Activated CD4-positive, alpha-beta T cell treated with anti-CD3 and anti-CD28 coated beads for 36 hours (primary cell): ENCODE measurements at regions not wholly inside any gene's neighbourhood (a gene's known extent, or its start where the extent isn't known, plus 50 kb on each side); places are given as distances from the start of the nearest gene placed in this dataset.

Experiments used
- ATAC-seq: fragments of 200-7000 bp; cut with Tn5 transposase; one replicate; pipeline ENCODE4 v1.10.0; 2021; ENCODE audit warnings: mild to moderate bottlenecking, moderate library complexity
- CTCF ChIA-PET: fragments of 350-600 bp; sonication (Branson Sonifier 250); formaldehyde crosslinking; loops from one replicate; lab custom pipeline; 2021; ENCODE audit warnings: antibody characterized with exemption; lab: Charles Lee
- POLR2A ChIA-PET: fragments of 350-600 bp; sonication (Branson Sonifier 250); formaldehyde crosslinking; loops from one replicate; lab custom pipeline; 2021; ENCODE audit warnings: antibody characterized with exemption, inconsistent platforms; lab: Charles Lee
- DNase-seq: peaks from one replicate; pipeline ENCODE4 v3.0.0-alpha.2; 2020
- H3K27ac Mint-ChIP-seq: one replicate; pipeline ENCODE4 v1.8.0; 2021; ENCODE audit warnings: mixed read lengths
- H3K27me3 Mint-ChIP-seq: one replicate; pipeline ENCODE4 v1.8.0; 2021; ENCODE audit warnings: mixed read lengths
- H3K36me3 Mint-ChIP-seq: one replicate; pipeline ENCODE4 v1.8.0; 2021; ENCODE audit warnings: low read depth, mixed read lengths
- H3K4me1 Mint-ChIP-seq: one replicate; pipeline ENCODE4 v1.8.0; 2021; ENCODE audit warnings: mixed read lengths
- H3K4me3 Mint-ChIP-seq: one replicate; pipeline ENCODE4 v1.8.0; 2021; ENCODE audit warnings: mild to moderate bottlenecking, moderate library complexity, mixed read lengths
- H3K9me3 Mint-ChIP-seq: one replicate; pipeline ENCODE4 v1.8.0; 2021; ENCODE audit warnings: low read depth, mixed read lengths
- intact Hi-C, 2 experiments: fragments of 100-400 bp; cut with DNase I in 1 of 2; cut with micrococcal nuclease in 1 of 2; formaldehyde crosslinking; loops; one replicate each; pipeline versions ENCODE4 v1.14.2 to v1.15.1; 2022 to 2024; cut with DNase I, micrococcal nuclease

- Mint-ChIP-seq H3K27me3 (peaks cover 2% of the 10 kb centered on the region), H3K36me3 (no peaks in the 10 kb centered on the region), H3K9me3 (no peaks in the 10 kb centered on the region), H3K27ac (no peak overlapping the region), H3K4me1 (peaks cover 6% of the 10 kb centered on the region), H3K4me3 (no peak overlapping the region)
- no peak for ATAC-seq
- intact Hi-C loops: no loop called here
- no peak for DNase-seq
- POLR2A ChIA-PET: no interaction called here
- CTCF ChIA-PET: no interaction called here
Measured at GRCh38 chr1:55646181-55646580, 431.0 kb upstream of the USP24 start.

DNA sequence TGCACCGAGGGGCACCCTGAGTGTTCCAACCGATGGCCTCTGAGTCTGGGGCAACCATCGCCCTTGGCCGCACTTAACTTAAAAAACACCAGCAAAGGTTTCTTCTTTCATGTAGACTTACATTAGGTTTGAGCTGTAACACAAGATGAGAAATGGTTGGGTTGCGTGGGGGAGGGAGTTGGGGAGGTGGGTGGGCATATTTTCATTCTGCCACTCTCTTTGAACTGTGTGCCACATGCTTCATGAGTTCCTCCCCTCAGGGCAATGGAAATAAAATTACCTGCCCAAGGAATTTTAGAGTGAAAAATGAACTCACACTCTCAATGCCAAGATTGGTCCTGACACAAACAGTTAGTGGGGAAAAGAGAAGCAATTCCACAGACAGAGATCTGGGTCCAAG is 430.1 kb upstream of the USP24 start:
- no peaks in the 10 kb centered on the region for H3K36me3 Mint-ChIP-seq
- no peak for DNase-seq
- peaks cover 11% of the 10 kb centered on the region for H3K4me1 Mint-ChIP-seq
- H3K27me3 Mint-ChIP-seq: peaks cover 2% of the 10 kb centered on the region
- no peak overlapping the region for H3K27ac Mint-ChIP-seq
- H3K9me3 Mint-ChIP-seq: no peaks in the 10 kb centered on the region
- H3K4me3 Mint-ChIP-seq: no peak overlapping the region
- ChIA-PET POLR2A (no interaction called here), CTCF (no interaction called here)
- ATAC-seq: no peak
- intact Hi-C loops: no loop called here

- DNase-seq: no peak
Measured at GRCh38 chr1:55641947-55642346, 426.8 kb upstream of the USP24 start.

DNA sequence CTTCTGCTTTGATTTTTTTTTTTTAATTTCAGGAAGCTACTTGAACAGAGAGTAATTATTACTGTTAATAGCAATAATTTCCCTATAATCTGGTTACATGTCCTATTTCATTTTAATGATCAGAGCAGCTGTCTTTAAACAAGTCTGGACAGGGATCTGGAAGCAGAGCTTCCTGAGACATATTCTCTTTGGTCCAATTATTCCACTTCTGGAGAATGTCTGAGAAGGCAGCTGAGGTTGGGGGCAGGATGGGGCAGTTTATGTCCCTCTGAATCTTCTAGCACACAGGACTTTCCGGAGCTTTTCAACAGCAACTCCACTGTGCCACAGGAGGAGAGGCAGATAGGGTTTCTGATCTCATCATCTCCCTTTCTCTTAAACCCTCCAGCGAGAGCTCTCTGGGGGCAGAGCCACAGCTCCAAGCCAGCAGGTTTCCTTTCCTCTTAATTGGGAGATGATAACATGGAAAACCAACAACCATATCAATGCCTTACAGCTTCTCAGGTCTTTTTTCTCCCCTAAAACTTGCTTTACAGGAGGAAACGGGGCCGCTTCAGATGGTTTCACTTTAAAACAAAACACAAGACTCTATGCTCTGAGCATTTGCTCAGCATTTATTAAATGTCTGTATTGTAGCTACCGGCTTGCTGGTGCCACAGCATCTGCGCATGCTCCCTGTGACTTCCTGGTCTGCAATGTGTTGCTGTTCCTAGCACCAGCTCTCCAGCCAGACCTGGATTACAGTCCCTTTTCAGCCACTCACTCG is 425.7 kb upstream of the USP24 start:
- POLR2A ChIA-PET: interaction anchor here (0.6 kb wide), 1 partner anchor 498 kb away, joined by 4 read pairs; no protein-coding TSS in a partner anchor
- ATAC-seq (no peak), DNase-seq (peak; percentile 51)
- peaks cover 11% of the 10 kb centered on the region for H3K4me1 Mint-ChIP-seq
- no peaks in the 10 kb centered on the region for H3K9me3 Mint-ChIP-seq
- no peaks in the 10 kb centered on the region for H3K36me3 Mint-ChIP-seq
- H3K27me3 Mint-ChIP-seq: peaks cover 9% of the 10 kb centered on the region
- no peak overlapping the region for H3K4me3 Mint-ChIP-seq
- intact Hi-C loops: no loop called here
- CTCF ChIA-PET: interaction anchor here (0.8 kb wide), 1 partner anchor 15 kb away, joined by 3 read pairs; no protein-coding TSS in a partner anchor
- H3K27ac Mint-ChIP-seq: no peak overlapping the region

More at GRCh38 chr1:55641947-55642346, 426.8 kb upstream of the USP24 start:
- Mint-ChIP-seq H3K4me1 (peaks cover 11% of the 10 kb centered on the region), H3K4me3 (no peak overlapping the region), H3K9me3 (no peaks in the 10 kb centered on the region), H3K36me3 (no peaks in the 10 kb centered on the region), H3K27ac (no peak overlapping the region), H3K27me3 (peaks cover 9% of the 10 kb centered on the region)
- CTCF ChIA-PET: interaction anchor here (0.6 kb wide), 1 partner anchor 12 kb away, joined by 4 read pairs; no protein-coding TSS in a partner anchor
- intact Hi-C loops: no loop called here
- POLR2A ChIA-PET: no interaction called here
- no peak for ATAC-seq

GRCh38 chr1:55639526-55639925 is 424.4 kb upstream of the USP24 start:
- H3K9me3 Mint-ChIP-seq: no peaks in the 10 kb centered on the region
- ATAC-seq: no peak
- intact Hi-C loops: no loop called here
- H3K4me3 Mint-ChIP-seq: no peak overlapping the region
- H3K27me3 Mint-ChIP-seq: peaks cover 7% of the 10 kb centered on the region
- DNase-seq: no peak
- ChIA-PET POLR2A (no interaction called here), CTCF (no interaction called here)
- H3K36me3 Mint-ChIP-seq: no peaks in the 10 kb centered on the region
- peaks cover 11% of the 10 kb centered on the region for H3K4me1 Mint-ChIP-seq
- H3K27ac Mint-ChIP-seq: no peak overlapping the region

- H3K4me1 Mint-ChIP-seq: peaks cover 11% of the 10 kb centered on the region
- DNase-seq (no peak), ATAC-seq (no peak)
- H3K36me3 Mint-ChIP-seq: no peaks in the 10 kb centered on the region
- CTCF ChIA-PET: no interaction called here
- POLR2A ChIA-PET: no interaction called here
- H3K4me3 Mint-ChIP-seq: no peak overlapping the region
- H3K27ac Mint-ChIP-seq: no peak overlapping the region
- intact Hi-C loops: no loop called here
- H3K27me3 Mint-ChIP-seq: peaks cover 7% of the 10 kb centered on the region
- H3K9me3 Mint-ChIP-seq: no peaks in the 10 kb centered on the region
Measured at GRCh38 chr1:55639051-55639450, 423.9 kb upstream of the USP24 start.

DNA sequence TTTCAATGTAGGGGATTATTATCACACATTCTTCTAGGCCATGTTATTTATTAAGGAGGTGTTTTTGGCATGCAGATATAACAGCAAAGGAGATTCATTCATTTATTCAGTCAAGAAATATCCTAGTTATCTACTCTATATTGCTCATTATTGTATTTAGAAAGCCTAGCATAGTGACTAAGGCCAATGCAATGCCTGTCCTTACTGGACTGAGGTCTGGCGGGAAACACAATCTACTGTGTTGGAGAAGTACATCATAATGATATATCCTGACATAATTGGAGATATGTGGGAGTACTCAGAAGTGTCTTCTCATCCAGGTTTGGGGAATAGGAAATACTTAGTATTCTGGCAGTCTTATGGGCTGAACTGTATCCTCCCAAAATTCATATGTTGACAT is 421.5 kb upstream of the USP24 start:
- H3K27me3 Mint-ChIP-seq: peaks cover 7% of the 10 kb centered on the region

DNA sequence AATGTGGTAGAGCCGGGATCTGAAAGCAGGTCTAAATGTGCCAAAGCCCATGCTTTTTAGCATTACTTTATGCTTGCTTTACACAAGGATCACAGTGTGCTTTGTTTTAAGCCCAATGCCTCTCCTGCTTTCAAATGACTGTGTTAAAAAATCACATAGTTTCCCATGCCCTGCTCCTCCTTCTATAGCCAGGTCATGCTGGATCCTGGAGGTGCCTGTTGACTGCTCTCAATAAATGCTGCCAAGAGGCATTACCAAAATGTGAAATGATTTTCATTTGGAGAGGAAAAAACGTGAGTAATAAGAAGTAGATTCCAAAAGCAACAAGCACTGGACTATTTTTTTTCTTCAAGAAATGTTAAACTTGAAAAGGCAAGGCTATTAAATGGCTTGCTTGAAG is 420.7 kb upstream of the USP24 start:
- ChIA-PET CTCF (no interaction called here), POLR2A (no interaction called here)
- peaks cover 7% of the 10 kb centered on the region for H3K27me3 Mint-ChIP-seq
- no peaks in the 10 kb centered on the region for H3K36me3 Mint-ChIP-seq
- peaks cover 5% of the 10 kb centered on the region for H3K4me1 Mint-ChIP-seq
- no peak overlapping the region for H3K4me3 Mint-ChIP-seq
- ATAC-seq (no peak), DNase-seq (no peak)
- no peak overlapping the region for H3K27ac Mint-ChIP-seq
- intact Hi-C loops: no loop called here
- no peaks in the 10 kb centered on the region for H3K9me3 Mint-ChIP-seq

More for the DNA sequence above, 421.5 kb upstream of the USP24 start:
- ATAC-seq (no peak), DNase-seq (no peak)
- peaks cover 13% of the 10 kb centered on the region for H3K4me1 Mint-ChIP-seq
- intact Hi-C loops: no loop called here
- H3K36me3 Mint-ChIP-seq: no peaks in the 10 kb centered on the region
- H3K9me3 Mint-ChIP-seq: no peaks in the 10 kb centered on the region
- ChIA-PET CTCF (no interaction called here), POLR2A (no interaction called here)
- no peak overlapping the region for H3K4me3 Mint-ChIP-seq
- H3K27ac Mint-ChIP-seq: no peak overlapping the region

GRCh38 chr1:55634516-55634915 is 419.4 kb upstream of the USP24 start:
- Mint-ChIP-seq H3K36me3 (no peaks in the 10 kb centered on the region), H3K9me3 (no peaks in the 10 kb centered on the region), H3K4me1 (peaks cover 3% of the 10 kb centered on the region), H3K4me3 (no peak overlapping the region), H3K27me3 (peaks cover 7% of the 10 kb centered on the region), H3K27ac (no peak overlapping the region)
- DNase-seq (no peak), ATAC-seq (no peak)
- POLR2A ChIA-PET: no interaction called here
- intact Hi-C loops: no loop called here
- CTCF ChIA-PET: no interaction called here

DNA sequence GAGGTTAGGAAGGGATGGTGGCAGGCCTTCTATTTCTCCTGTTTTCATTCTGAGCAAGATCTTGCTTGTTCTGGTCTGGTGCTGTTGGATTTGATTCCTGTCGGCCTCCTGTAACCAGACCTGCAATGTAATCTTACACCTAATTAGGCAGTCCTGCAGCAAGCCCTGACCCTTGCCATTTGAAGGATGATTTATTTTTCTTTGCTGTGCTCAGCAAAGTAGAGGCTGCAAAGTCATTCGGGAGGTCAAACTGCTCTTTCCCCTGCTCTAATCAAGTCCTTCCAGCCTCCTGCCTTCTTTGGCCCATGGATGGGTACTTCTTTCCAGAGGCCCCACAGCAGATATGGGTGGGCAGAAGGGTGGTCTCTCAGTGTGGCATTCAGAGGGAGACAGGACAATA is 417.7 kb upstream of the USP24 start:
- no peak for ATAC-seq
- ChIA-PET POLR2A (no interaction called here), CTCF (no interaction called here)
- no peak overlapping the region for H3K4me3 Mint-ChIP-seq
- no peak for DNase-seq
- no peak overlapping the region for H3K27ac Mint-ChIP-seq
- H3K9me3 Mint-ChIP-seq: no peaks in the 10 kb centered on the region
- H3K4me1 Mint-ChIP-seq: peaks cover 3% of the 10 kb centered on the region
- intact Hi-C loops: no loop called here
- H3K36me3 Mint-ChIP-seq: no peaks in the 10 kb centered on the region
- H3K27me3 Mint-ChIP-seq: peaks cover 8% of the 10 kb centered on the region

DNA sequence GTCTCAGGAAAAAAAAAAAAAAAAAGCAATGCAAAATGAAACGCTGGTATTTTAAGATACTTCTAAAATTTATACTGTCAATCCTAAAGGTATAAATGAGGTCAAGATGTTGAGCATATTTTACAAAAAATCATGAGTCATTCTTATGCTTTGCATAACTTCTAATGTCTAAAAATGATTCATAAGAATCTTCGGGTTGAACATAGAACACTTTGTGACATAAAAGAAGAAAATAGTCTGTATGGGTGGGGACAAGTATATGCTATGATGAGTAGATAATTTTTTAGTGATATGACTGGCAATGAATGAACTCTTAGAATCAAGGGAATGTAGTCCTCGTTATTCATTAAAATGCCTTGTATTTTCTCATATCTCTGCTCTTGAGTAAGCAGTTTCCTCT is 416.9 kb upstream of the USP24 start:
- no peak overlapping the region for H3K4me3 Mint-ChIP-seq
- ATAC-seq: peak; percentile 63

DNA sequence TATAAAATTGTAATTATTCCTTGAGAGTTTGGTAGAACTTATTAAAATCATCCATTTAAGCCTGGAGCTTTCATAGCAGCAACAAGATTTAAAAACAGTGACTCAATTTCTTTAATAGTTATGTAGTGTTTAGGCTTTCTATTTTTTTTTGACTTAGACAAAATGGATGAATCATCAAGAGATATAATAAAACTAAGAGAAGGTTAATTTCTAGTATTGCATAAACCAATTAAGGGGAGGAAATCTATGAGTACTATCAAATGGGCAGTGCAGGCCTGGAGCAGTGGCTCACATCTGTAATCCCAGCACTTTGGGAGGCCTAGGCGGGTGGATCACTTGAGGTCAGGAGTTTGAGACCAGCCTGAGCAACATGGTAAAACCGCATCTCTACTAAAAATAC is 416.3 kb upstream of the USP24 start:
- ATAC-seq: no peak
- no peaks in the 10 kb centered on the region for H3K9me3 Mint-ChIP-seq
- H3K27me3 Mint-ChIP-seq: peaks cover 8% of the 10 kb centered on the region
- ChIA-PET CTCF (no interaction called here), POLR2A (no interaction called here)
- H3K4me3 Mint-ChIP-seq: no peak overlapping the region
- H3K4me1 Mint-ChIP-seq: peaks cover 3% of the 10 kb centered on the region
- DNase-seq: no peak
- intact Hi-C loops: no loop called here
- H3K27ac Mint-ChIP-seq: no peak overlapping the region
- no peaks in the 10 kb centered on the region for H3K36me3 Mint-ChIP-seq

More for the DNA sequence above, 416.9 kb upstream of the USP24 start:
- Mint-ChIP-seq H3K27ac (no peak overlapping the region), H3K27me3 (peaks cover 9% of the 10 kb centered on the region), H3K4me1 (peaks cover 3% of the 10 kb centered on the region), H3K9me3 (no peaks in the 10 kb centered on the region), H3K36me3 (no peaks in the 10 kb centered on the region)
- intact Hi-C loops: no loop called here
- ChIA-PET CTCF (no interaction called here), POLR2A (no interaction called here)
- DNase-seq: no peak
